GM18868 (cell line): ENCODE measurements at regions not wholly inside any gene's neighbourhood (a gene's known extent, or its start where the extent isn't known, plus 50 kb on each side); places are given as distances from the start of the nearest gene placed in this dataset.

Source experiments
- ATAC-seq: cut with Tn5 transposase; IDR thresholded peaks from one replicate; pipeline ENCODE4 v1.9.1; 2021; ENCODE audit warnings: mild to moderate bottlenecking, moderate library complexity; ENCODE audit not compliant: unreplicated experiment

DNA sequence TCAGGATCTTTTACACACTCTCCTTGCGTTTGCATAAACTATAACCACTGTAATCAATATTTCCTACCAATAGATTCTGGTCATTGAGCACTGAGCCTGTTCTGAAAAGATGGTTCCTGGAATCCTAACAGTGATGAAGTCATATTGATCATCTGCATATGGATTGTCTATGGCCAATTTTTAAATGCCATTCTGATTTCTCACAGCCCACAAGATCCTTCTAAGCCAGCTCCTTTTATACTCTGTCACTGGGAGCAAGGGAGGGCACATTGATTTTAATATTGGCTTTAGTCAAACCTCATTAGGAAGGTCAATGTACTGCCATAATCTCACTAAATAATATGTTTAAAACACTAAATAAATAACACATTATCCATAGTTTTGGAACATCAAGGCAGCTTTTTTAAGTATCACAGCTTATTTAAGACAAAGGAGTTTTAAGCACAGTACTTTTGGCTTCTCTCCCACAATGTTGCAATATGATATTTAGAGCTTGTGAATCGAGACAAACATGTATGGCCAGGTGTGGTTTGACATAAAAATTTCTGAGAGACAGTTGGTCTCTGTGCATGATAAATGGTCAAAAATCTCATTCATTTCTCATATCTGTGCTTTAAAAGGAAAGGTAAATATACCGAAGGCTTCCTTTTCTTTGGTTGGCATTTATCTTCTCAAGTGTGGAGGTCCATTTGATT is 267.3 kb downstream of the MTX2 start:
- no peak for ATAC-seq

DNA sequence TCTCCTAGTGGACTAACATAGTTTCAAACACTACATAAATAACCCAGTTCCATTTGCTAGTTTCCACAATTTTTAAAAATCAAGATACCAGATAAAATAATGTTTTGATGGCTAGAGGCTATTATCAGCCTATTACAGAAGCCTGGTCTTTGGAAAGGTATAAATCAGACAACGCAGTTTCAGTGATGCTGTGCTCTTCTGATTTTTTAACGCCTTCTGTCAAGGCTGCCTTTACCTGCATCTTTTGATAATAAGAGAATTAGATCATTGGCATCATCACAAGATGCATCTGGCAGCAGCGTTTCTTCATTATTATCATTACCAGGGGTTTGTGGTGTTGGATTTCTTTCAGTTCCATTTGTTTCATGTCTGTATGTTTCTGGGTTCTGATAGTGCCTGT is 268.7 kb downstream of the MTX2 start:
- no peak for ATAC-seq

DNA sequence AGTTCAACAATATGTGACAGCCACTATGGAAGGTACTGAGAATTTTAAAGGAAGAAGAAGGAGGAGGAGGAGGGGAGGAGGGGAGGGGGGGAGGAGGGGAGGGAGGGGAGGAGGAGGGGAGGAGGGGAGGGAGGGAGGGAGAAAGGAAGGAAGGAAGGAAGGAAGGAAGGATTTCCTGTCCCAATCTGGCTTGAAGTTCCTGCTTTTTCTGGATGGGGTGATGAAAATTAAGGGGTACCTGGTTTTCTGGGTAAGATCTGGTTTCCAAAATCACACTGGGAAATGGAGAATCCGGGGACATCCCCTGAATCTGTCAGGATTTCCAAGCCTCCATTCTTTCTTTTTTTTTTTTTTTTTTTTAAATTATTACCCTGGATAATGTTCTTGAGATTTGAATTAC is 271.8 kb downstream of the MTX2 start:
- ATAC-seq = no peak

DNA sequence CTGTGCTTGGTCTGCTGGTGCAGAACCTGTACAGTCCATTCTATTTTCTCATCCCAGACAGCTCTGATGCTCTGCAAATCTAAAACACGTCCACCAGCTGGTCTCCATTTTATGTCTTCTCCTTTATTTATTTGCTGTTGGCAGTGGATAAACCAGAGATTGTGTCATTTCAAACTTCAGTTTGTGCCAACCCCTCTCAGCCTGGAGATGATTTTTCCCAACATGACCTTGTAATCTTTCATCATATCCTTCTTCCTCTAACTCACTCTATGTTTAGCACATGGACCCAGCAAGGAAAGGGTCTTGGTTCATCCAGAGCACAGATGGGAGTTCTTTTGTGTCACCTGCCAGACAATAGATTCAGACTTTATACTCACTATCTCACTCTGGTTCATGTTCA is 273.2 kb downstream of the MTX2 start:
- no peak for ATAC-seq

DNA sequence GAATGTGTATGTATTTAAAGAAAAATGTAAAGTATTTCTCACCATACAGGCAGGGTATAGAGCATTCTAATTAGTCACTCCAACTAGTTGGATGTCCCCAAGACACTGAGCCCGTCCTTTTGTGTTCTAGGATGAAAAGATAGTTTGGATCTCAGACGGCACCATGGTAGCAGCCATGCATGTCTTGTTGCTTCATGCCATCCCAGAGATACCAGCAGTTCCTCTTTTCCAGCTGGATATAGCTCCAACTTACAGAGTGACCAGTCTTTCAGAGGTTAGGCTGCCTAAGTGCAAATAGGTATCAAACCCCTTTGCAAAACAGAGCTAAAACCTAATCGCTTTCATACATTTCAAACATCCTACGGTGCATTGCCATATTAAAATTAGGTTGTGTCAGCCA is 275.3 kb downstream of the MTX2 start:
- no peak for ATAC-seq

DNA sequence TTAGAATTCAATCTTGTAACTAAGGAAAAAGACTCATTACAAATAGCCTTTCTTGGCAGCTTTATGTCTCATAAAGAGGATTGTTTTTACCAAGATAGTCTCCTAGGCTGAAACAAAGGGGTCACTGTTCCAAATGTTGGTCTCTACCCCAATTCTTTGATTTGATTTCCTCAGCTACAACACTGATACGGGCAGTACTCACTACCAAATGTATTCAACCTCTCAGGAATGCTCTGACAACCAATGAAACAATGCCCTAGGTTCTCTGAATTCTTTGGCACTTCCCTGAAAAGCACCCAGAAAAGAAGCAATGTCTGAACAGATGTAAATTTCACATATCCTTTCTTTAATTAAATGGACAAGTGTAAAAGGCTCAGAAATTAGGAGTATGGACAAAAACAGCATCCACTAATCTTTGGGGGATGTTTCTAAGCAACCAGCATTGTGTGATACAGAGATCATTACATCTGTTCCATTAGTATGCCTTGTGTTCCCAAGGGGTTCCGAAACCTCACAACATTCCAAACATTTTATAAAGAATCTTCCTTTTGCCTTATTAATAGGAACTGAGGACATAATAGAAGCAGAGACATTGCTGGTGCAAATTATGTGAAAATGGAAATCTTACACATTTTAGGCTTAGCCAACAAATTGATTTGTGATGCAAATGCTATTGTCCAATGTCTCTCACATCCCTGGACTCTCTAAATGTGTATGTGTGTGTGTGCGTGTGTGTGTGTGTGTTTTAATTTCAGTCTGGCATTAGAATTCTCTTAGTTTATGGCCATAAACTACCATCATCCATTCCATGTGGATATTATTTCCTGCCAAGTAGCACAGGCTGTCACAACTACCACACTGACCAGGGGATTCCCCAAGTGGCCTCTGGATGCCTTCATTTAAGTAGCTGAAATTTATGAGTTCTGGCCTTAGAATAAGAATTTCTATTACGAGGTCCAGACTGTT is 276.0 kb downstream of the MTX2 start:
- no peak for ATAC-seq

DNA sequence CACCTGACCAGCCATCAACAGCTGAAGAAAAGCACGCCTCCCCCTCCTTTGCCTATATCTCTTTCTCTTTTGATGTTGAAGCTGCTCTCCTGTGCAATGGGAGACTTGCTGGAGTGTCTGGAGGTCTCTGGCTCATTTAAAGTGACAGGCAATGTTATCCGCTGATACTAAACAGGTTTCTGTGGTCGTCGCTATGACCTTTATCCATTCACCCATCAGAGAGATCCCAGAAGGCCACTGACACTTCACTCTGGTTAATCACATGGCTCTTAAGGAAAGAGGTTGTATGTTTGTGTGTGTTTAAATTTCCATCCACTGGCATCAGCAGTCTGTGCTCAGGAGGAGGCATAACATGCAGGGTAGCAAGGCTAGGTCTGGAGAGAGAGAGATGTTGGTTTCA is 277.3 kb downstream of the MTX2 start:
- ATAC-seq = no peak

DNA sequence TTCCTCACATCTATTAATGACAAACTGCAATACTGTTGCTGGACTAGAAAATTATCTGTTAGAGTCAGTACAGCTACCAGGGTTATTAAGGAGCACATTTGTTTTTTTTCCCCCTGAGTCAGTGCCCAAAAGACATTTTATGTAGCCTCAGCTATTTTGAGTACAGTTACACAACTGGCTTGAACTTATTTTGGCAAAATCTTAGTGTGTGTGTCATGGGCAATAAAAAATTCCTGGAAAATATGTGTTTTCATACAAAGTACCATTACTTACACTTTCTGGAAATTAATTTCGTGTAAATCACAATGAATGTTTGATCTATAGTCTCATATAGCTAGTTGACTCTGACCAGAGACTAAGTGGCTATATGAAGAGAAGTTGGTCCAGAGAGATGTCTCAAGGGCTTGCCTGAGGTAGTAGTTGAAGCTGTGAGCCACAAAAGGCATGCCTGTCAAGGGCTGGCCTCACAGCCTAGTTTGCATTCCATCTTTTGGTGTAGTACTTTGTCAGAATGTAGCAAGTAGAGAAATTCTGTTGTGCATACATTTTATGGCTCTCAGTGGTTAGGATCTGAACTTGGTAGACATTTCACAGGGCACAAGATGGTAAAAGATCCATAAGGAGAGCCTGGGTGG is 283.4 kb downstream of the MTX2 start:
- no peak for ATAC-seq

DNA sequence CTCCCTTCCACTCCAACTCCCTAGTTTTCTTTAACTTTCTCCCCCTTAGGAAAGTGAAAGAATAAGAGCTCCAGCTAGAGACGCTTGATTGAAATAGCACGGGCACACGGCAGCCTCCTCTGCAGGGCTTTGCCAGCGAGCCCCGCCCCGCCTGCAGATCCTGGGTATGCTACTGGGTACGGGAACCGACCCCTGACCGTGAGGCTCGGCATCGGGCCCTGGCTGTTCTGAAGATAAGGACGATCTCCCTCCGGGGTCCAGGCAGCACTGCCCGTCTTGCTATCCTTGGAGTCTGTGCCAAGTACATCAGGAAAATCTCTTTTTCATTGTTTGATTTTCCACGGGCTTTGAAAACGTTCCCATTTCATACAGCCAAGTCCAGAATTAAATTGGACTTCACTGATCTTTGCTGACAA is 284.5 kb downstream of the MTX2 start:
- no peak for ATAC-seq

DNA sequence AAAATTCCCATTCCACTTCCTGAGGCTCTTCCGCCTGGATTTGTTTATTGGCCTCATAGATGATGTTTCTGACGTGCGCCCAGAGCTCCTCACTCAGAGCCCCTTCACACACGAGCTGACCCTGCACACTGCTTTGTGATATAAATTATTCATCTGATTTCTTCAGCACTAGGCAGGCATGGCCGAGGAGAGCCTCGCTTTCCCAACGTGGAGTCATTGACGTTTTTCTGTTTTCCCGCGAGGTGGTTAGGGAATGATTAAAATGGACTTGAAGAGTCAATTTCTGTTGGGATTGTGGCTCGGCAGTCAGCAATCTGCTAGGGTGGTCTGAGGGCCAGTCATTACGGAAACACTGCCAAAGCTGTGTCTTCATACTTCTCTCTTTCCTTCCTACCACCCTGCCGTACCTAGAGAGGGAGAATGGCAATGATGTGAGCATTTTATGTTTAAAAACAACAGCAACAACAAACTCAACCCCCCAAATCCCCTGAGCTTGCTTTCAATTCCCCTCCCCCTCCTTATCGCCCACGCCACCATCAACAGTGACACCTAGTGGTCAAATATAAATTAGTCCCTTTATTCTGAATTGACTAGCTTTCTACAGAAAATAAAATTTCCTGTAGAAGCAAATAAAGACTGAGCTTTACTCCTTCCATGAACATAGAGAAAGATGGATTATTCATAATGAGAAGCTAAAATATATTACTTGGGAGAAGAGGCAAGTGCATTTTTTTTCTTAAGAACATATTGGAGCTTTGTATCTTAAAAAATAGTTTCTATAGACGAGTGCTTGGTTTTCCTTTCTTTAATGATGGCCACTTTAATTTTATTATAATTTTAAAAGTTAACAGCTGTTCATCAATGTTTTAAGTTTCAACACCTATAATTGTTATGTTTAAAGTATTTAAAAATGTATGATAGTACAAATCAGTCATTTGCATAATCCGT is 285.1 kb downstream of the MTX2 start:
- ATAC-seq = no peak

DNA sequence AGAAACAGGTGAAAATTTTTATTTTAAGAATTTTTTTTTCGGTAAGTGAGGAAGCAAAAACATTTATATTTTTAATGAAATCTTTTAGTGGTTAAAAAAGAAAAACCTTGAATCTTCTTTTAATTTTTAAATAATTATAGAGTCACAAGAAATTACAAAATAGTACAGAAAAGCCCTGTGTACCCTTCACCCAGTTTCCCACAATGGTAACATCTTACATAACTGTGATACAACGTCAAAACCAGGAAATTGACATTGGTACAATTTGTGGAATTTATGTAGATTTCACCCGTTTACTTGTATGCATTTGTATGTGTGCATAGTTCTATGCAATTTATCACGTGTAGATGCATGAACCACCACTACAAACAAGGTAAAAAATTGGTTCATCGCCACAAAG is 285.9 kb downstream of the MTX2 start:
- ATAC-seq = no peak

DNA sequence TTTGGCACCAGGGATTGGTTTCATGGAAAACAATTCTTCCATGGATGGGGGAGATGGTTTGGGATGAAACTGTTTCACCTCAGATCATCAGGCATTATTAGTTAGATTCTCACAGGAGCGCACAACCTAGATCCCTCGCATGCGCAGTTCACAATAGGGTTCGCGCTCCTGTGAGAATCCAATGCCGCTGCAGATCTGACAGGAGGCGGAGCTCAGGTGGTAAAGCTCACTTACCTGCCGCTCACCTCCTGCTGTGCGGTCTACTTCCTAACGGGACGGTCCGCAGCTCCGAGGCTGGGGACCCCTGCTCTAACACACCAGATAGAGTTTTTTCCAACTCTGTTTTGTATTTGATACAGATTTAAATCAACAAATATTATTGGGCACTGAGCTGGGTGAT is 286.5 kb downstream of the MTX2 start:
- no peak for ATAC-seq

DNA sequence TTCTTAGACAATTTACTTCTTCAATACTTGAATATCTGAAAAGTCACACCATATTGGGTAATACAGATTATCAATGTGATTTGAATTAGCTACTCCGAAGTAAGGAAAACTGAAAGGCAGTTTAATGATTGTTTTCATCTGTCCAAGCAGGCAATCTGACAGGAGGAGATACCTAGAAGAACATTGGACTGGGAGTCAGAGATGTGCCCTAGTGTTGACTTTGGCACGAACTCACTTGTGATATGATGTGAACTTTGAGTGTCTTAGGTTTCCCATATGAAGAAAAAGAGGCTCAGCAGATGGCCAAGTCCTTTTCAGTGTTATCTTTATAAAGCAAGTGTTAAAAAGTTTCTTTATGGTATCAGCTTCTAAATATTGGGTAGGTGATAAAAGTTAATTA is 287.1 kb downstream of the MTX2 start:
- ATAC-seq = no peak

DNA sequence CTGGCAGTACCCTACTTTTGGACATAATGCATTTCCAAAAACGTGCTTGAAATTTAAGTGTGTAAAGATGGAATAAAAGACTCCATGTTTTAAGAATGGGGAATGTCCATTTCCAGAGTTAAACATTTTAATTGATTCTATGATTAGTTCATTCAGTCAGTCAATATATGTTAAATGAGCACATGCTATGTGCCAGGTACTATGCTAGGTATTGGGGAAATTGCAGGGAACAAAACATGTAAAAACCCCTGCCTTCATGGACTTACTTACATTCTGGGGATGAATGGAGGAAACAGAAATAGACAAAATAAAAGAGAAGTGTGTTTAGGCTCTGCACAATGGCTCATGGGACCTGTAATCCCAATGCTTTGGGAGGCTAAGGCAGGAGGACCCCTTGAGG is 288.6 kb downstream of the MTX2 start:
- ATAC-seq = no peak

DNA sequence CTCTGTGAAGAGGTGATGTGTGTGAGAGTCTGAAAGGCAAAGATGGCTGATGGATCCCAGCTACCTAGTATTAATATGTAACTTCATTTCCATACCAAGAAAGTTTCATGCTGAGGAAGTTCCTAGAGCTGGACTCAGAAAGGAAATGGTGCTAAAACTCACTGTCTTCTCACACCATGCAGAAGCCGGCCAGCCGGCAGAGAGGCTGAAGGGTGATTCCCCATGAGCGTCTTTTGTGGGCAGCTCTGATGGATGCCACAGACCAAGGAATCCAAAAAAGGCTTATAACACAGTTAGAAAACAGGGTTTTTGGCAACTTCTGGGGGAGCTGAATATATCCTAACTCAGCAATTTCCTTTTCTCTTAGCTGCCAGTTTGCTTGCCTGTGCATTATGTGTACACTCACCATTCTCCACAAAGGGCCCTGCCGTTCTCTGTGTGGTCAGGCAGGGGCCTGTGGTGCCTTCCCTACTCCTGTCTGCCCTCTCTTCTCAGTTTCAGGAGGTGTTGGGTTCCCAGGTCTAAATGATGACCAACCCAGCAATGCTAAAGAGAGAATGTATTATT is 289.4 kb downstream of the MTX2 start:
- no peak for ATAC-seq

DNA sequence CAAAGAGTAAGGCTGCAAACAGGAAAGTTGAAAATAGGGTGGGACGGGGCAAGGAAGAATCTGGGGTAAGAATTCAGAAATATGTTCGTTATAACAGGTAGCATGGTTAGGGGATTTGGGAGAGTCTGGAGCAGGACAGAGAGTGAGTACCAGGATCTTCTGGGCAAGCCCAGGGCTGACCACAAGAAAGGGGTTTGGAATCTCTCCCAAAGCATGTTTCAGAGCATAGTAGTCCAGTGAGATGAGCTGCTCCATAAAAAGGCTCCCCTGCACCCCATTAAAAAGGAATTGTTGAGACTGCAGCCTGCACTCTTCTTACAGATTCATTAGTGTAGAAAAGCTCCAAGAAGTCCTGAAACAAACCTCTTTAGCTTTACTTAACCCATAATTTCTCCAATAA is 291.1 kb downstream of the MTX2 start:
- no peak for ATAC-seq

DNA sequence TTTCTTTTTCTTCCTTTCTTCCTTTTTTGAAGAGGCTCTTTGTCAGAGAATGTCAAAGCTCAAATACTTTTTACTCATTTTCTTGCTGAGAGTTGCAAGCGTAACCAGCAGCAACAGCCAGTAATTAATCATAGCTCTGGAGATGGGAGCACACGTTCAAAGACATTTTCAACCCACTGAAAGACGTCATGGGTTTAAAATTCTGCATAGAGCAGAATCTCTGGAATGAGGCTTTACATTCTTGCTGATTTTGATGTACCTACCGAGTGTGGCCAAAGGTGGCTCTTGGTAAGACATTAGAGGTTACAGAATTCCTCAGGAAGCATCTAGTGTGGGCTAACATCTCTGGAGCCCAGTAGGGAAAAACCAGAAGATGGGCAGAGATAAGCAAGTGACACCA is 292.5 kb downstream of the MTX2 start:
- no peak for ATAC-seq

DNA sequence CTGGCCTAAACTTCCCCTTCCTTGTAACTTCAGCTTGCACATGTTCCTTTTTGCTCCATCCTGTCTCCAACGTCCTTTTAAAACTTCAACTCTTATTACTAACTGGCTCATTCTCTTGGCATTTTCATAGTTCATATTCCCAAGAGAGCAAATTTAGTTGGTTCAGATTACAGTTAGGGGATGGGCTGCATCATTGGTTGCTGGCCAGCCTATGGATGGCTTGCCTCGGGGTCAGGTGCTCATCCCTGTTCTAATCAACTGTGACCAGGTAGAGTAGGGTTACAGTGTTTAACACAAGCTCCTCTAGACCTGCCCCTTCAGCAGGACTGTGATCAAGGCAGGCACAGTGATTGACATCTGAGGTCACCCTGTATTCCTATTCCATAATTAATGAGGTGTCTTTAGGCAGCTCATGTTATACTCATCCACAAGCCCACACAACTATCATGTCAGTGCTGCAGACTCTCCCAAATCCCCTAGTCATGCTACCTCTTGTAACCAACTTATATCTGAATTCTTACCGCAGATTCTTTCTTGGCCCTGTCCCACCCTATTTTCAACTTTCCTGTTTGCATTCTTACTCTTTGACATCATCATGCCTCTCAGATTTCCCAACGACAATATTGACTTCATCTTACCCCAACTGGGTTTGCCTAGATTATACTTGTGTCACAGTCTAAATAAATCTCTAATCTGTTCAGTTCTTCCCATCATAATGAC is 293.3 kb downstream of the MTX2 start:
- no peak for ATAC-seq

DNA sequence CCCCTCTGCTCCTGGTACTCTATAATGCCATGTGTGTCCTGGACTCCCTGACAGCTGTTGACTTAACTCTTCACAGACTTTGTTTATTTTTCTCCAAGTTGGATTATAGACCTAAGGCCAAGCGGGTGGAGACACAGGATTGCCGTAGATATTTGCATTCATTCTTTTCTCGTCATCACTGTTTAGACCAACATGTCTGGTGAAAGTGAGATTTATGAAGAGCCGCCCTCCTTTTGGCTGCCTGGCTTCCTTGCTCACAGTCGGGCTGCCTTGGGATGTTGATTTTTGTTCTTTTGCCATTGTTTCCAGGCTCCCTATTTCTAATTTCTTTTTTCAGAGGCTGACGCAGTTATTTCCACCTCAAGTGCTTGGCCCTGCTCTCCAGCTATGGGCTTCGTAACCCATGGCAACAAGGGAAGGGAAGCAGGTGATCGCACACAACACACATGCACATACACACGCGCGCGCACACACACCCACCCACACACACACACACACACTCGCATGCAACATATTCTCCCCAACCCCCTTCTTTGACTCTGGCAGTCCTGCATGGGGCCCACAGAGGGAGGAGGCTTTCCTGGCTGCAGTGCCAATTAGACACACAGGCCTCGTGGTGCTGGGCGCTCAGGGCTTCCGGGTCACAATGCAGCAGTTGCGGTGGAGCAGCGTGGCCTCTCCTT is 296.5 kb downstream of the MTX2 start:
- no peak for ATAC-seq
